HUDEP-2 (cell line): ENCODE measurements at regions not wholly inside any gene's neighbourhood (a gene's known extent, or its start where the extent isn't known, plus 50 kb on each side); places are given as distances from the start of the nearest gene placed in this dataset.
"Not testable (repeated sequence)": the region's sequence is repeated elsewhere in the genome, so short reads cannot be mapped to it uniquely, and the experiment has no call there.

ENCODE experiments used
- DNase-seq, 76 experiments: peaks; one replicate each; lab custom pipeline; 2025; ENCODE audit not compliant: unreplicated experiment in 76 of 76; lab: John Stamatoyannopoulos, UW

GRCh38 chr2:90288396-90288795 lies 1596.9 kb downstream of the RPIA start:
- DNase-seq, result not testable (repeated sequence)

GRCh38 chr2:90289291-90289980 lies 1598.0 kb downstream of the RPIA start:
- not testable (repeated sequence) for DNase-seq

GRCh38 chr2:90290701-90291100 lies 1599.2 kb downstream of the RPIA start:
- DNase-seq, result not testable (repeated sequence)

GRCh38 chr2:90291168-90291883 lies 1599.9 kb downstream of the RPIA start:
- not testable (repeated sequence) for DNase-seq

GRCh38 chr2:90291934-90292333 lies 1600.5 kb downstream of the RPIA start:
- not testable (repeated sequence) for DNase-seq

GRCh38 chr2:90292451-90292850 lies 1601.0 kb downstream of the RPIA start:
- not testable (repeated sequence) for DNase-seq

- DNase-seq, result not testable (repeated sequence)
These were observed 1601.8 kb downstream of the RPIA start for GRCh38 chr2:90293224-90293623.

GRCh38 chr2:90293806-90294205 lies 1602.3 kb downstream of the RPIA start:
- not testable (repeated sequence) for DNase-seq

GRCh38 chr2:90295036-90295750 lies 1603.7 kb downstream of the RPIA start:
- not testable (repeated sequence) for DNase-seq

- not testable (repeated sequence) for DNase-seq
These were observed 1605.0 kb downstream of the RPIA start for GRCh38 chr2:90296484-90296777.

- not testable (repeated sequence) for DNase-seq
These were observed 1606.2 kb downstream of the RPIA start for GRCh38 chr2:90297701-90298100.

- not testable (repeated sequence) for DNase-seq
These were observed 1606.8 kb downstream of the RPIA start for GRCh38 chr2:90298126-90298755.

GRCh38 chr2:90298983-90299382 lies 1607.5 kb downstream of the RPIA start:
- not testable (repeated sequence) for DNase-seq

- DNase-seq, result not testable (repeated sequence)
These were observed 1631.5 kb downstream of the RPIA start for GRCh38 chr2:90322982-90323381.

GRCh38 chr2:90323612-90324558 lies 1632.4 kb downstream of the RPIA start:
- DNase-seq, result not testable (repeated sequence)

GRCh38 chr2:90324672-90325071 lies 1633.2 kb downstream of the RPIA start:
- not testable (repeated sequence) for DNase-seq

GRCh38 chr2:90325796-90326353 lies 1634.4 kb downstream of the RPIA start:
- DNase-seq, result not testable (repeated sequence)

GRCh38 chr2:90355546-90355945 lies 1664.1 kb downstream of the RPIA start:
- DNase-seq, result not testable (repeated sequence)

GRCh38 chr2:90359344-90359743 lies 1667.9 kb downstream of the RPIA start:
- DNase-seq, result not testable (repeated sequence)
